SK-N-SH treated with all-trans-retinoic acid at 6 μM for 48 hours (cell line): ENCODE measurements at regions not wholly inside any gene's neighbourhood (a gene's known extent, or its start where the extent isn't known, plus 50 kb on each side); places are given as distances from the start of the nearest gene placed in this dataset.

Experiments used
- ATAC-seq: fragments of 200-7000 bp; cut with Tn5 transposase; 3 replicates; pipeline ENCODE4 v1.9.1; 2020; ENCODE audit warnings: mild to moderate bottlenecking, moderate library complexity
- CSDC2 ChIP-seq: fragments of 250-450 bp; sonication (Bioruptor Pico); IDR thresholded peaks from 2 replicates; pipeline ENCODE4 v1.5.0; 2020; ENCODE audit warnings: mild to moderate bottlenecking, moderate library complexity
- ESRRG ChIP-seq: fragments of 250-450 bp; sonication (Bioruptor Pico); IDR thresholded peaks from 2 replicates; pipeline ENCODE4 v1.6.1; 2021; ENCODE audit warnings: mild to moderate bottlenecking
- ISL1 ChIP-seq: fragments of 250-450 bp; sonication (Bioruptor Pico); IDR thresholded peaks from 2 replicates; pipeline ENCODE4 v2.1.2; 2022; ENCODE audit warnings: mild to moderate bottlenecking, moderate library complexity
- OSR1 ChIP-seq: fragments of 250-450 bp; sonication (Bioruptor Pico); IDR thresholded peaks from 2 replicates; pipeline ENCODE4 v1.8.0; 2022; ENCODE audit warnings: moderate library complexity, mild to moderate bottlenecking, inconsistent platforms
- PPARA ChIP-seq: fragments of 250-450 bp; sonication (Bioruptor Pico); IDR thresholded peaks from 2 replicates; pipeline ENCODE4 v1.5.0; 2020; ENCODE audit warnings: mild to moderate bottlenecking, borderline replicate concordance
- RARB ChIP-seq: fragments of 250-450 bp; sonication (Bioruptor Pico); IDR thresholded peaks from 2 replicates; pipeline ENCODE4 v1.8.0; 2021; ENCODE audit warnings: mild to moderate bottlenecking, moderate library complexity
- SNAI2 ChIP-seq: fragments of 250-450 bp; sonication (Bioruptor Pico); IDR thresholded peaks from 2 replicates; pipeline ENCODE4 v1.5.0; 2020; ENCODE audit warnings: mild to moderate bottlenecking, moderate library complexity
- TCF4 ChIP-seq: fragments of 250-450 bp; sonication (Bioruptor Pico); IDR thresholded peaks from 2 replicates; pipeline ENCODE4 v1.8.0; 2021; ENCODE audit warnings: mild to moderate bottlenecking, moderate library complexity, borderline replicate concordance
- TOX ChIP-seq: fragments of 250-450 bp; sonication (Bioruptor Pico); IDR thresholded peaks from 2 replicates; pipeline ENCODE4 v1.8.0; 2021; ENCODE audit warnings: mild to moderate bottlenecking, moderate library complexity, borderline replicate concordance
- ZFP3 ChIP-seq: fragments of 250-450 bp; sonication (Bioruptor Pico); IDR thresholded peaks from 2 replicates; pipeline ENCODE4 v1.5.0; 2020; ENCODE audit warnings: mild to moderate bottlenecking, moderate library complexity
- ZFP30 ChIP-seq: fragments of 450-650 bp; formaldehyde crosslinking; IDR thresholded peaks from 2 replicates; pipeline ENCODE4 v1.5.0; 2022; ENCODE audit warnings: mild to moderate bottlenecking, moderate library complexity
- ZNF565 ChIP-seq: fragments of 450-650 bp; formaldehyde crosslinking; conservative IDR thresholded peaks from 2 replicates; pipeline ENCODE4 v1.5.0; 2020; ENCODE audit warnings: low read depth, mild to moderate bottlenecking, moderate library complexity
- ZNF70 ChIP-seq: fragments of 450-650 bp; formaldehyde crosslinking; IDR thresholded peaks from 2 replicates; pipeline ENCODE4 v1.5.0; 2020; ENCODE audit warnings: mild to moderate bottlenecking, moderate library complexity
- ZNF8 ChIP-seq: fragments of 450-650 bp; formaldehyde crosslinking; IDR thresholded peaks from 2 replicates; pipeline ENCODE4 v1.5.0; 2020; ENCODE audit warnings: mild to moderate bottlenecking, moderate library complexity
- TF ChIP-seq, protein P1 (sequence below): fragments of 250-450 bp; sonication (Bioruptor Pico); IDR thresholded peaks from 2 replicates; pipeline ENCODE4 v1.5.1; 2021; ENCODE audit warnings: mild to moderate bottlenecking, moderate library complexity
- TF ChIP-seq, protein P2 (sequence below): fragments of 250-450 bp; sonication (Bioruptor Pico); IDR thresholded peaks from 2 replicates; pipeline ENCODE4 v1.8.0; 2021; ENCODE audit warnings: low read depth, mild to moderate bottlenecking, moderate library complexity, borderline replicate concordance
- TF ChIP-seq, protein P3 (sequence below): fragments of 250-450 bp; sonication (Bioruptor Pico); IDR thresholded peaks from 2 replicates; pipeline ENCODE4 v1.5.0; 2020; ENCODE audit warnings: mild to moderate bottlenecking, moderate library complexity
- TF ChIP-seq, protein P4 (sequence below): fragments of 250-450 bp; sonication (Bioruptor Pico); IDR thresholded peaks from 2 replicates; pipeline ENCODE4 v1.5.1; 2020; ENCODE audit warnings: low read depth, mild to moderate bottlenecking, moderate library complexity
- TF ChIP-seq, protein P5 (sequence below): fragments of 250-450 bp; sonication (Bioruptor Pico); IDR thresholded peaks from 2 replicates; pipeline ENCODE4 v1.8.0; 2020; ENCODE audit warnings: mild to moderate bottlenecking, moderate library complexity, borderline replicate concordance

DNA sequence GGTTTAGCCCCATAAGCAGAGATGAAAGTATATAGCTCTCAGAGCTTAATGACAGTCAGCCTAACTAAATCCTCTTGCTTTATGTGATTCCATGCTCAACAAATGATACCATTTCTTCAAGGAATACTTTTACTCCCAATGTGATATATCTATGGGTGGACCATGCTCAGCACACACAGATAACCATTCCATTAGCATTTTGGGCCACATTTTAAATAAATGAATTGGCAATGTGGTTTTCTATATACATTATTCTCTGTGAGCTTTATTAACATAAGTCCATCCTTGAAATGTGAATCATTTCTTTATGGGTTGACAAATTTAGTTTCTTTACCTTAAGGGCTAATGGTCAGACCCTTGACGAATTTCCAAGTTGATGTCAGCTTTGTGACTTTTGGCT is 329.3 kb upstream of the CITED2 start:
- TF ChIP-seq ISL1 (no peak), SNAI2 (CRISPR knock-in tag) (no peak), ZFP30 (CRISPR knock-in tag) (no peak), ZNF70 (CRISPR knock-in tag) (no peak), TCF4 (no peak), ZFP3 (no peak), ZNF8 (no peak), ZNF565 (CRISPR knock-in tag) (no peak), ESRRG (CRISPR knock-in tag) (no peak), CSDC2 (CRISPR knock-in tag) (no peak)
- TF ChIP-seq, protein P1, sequence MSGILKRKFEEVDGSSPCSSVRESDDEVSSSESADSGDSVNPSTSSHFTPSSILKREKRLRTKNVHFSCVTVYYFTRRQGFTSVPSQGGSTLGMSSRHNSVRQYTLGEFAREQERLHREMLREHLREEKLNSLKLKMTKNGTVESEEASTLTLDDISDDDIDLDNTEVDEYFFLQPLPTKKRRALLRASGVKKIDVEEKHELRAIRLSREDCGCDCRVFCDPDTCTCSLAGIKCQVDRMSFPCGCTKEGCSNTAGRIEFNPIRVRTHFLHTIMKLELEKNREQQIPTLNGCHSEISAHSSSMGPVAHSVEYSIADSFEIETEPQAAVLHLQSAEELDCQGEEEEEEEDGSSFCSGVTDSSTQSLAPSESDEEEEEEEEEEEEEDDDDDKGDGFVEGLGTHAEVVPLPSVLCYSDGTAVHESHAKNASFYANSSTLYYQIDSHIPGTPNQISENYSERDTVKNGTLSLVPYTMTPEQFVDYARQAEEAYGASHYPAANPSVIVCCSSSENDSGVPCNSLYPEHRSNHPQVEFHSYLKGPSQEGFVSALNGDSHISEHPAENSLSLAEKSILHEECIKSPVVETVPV (CRISPR knock-in tag), result no peak
- TF ChIP-seq, protein P2, sequence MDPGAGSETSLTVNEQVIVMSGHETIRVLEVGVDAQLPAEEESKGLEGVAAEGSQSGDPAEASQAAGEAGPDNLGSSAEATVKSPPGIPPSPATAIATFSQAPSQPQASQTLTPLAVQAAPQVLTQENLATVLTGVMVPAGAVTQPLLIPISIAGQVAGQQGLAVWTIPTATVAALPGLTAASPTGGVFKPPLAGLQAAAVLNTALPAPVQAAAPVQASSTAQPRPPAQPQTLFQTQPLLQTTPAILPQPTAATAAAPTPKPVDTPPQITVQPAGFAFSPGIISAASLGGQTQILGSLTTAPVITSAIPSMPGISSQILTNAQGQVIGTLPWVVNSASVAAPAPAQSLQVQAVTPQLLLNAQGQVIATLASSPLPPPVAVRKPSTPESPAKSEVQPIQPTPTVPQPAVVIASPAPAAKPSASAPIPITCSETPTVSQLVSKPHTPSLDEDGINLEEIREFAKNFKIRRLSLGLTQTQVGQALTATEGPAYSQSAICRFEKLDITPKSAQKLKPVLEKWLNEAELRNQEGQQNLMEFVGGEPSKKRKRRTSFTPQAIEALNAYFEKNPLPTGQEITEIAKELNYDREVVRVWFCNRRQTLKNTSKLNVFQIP (CRISPR knock-in tag), result no peak
- TF ChIP-seq, protein P3, sequence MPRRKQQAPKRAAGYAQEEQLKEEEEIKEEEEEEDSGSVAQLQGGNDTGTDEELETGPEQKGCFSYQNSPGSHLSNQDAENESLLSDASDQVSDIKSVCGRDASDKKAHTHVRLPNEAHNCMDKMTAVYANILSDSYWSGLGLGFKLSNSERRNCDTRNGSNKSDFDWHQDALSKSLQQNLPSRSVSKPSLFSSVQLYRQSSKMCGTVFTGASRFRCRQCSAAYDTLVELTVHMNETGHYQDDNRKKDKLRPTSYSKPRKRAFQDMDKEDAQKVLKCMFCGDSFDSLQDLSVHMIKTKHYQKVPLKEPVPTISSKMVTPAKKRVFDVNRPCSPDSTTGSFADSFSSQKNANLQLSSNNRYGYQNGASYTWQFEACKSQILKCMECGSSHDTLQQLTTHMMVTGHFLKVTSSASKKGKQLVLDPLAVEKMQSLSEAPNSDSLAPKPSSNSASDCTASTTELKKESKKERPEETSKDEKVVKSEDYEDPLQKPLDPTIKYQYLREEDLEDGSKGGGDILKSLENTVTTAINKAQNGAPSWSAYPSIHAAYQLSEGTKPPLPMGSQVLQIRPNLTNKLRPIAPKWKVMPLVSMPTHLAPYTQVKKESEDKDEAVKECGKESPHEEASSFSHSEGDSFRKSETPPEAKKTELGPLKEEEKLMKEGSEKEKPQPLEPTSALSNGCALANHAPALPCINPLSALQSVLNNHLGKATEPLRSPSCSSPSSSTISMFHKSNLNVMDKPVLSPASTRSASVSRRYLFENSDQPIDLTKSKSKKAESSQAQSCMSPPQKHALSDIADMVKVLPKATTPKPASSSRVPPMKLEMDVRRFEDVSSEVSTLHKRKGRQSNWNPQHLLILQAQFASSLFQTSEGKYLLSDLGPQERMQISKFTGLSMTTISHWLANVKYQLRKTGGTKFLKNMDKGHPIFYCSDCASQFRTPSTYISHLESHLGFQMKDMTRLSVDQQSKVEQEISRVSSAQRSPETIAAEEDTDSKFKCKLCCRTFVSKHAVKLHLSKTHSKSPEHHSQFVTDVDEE, result no peak
- TF ChIP-seq, protein P4, sequence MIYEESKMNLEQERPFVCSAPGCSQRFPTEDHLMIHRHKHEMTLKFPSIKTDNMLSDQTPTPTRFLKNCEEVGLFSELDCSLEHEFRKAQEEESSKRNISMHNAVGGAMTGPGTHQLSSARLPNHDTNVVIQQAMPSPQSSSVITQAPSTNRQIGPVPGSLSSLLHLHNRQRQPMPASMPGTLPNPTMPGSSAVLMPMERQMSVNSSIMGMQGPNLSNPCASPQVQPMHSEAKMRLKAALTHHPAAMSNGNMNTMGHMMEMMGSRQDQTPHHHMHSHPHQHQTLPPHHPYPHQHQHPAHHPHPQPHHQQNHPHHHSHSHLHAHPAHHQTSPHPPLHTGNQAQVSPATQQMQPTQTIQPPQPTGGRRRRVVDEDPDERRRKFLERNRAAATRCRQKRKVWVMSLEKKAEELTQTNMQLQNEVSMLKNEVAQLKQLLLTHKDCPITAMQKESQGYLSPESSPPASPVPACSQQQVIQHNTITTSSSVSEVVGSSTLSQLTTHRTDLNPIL (CRISPR knock-in tag), result no peak
- no peak for ATAC-seq

DNA sequence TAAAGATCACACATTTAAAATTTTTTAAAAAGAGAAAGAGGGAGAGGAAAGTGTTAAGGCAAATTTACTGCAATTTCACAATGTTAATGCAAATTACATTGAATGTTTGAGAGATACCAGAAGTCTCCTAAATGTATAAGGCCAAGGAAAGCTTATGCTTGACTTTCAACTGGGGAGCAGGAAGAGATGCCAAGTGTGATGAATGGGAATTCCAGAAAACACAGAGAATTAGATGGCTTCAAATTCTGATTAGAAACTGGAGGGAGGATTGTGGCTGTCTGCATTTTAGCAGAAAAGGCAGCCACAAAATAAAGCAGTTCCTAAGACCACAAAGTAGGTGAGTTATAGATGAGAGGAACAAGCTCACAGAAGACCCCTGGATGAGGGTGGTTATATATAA is 328.3 kb upstream of the CITED2 start:
- ATAC-seq, result no peak
- TF ChIP-seq RARB (no peak), ZFP3 (no peak), TOX (CRISPR knock-in tag) (no peak)
- TF ChIP-seq, protein P1 (CRISPR knock-in tag), result no peak
- TF ChIP-seq, protein P3, result no peak
- TF ChIP-seq, protein P4 (CRISPR knock-in tag), result no peak

DNA sequence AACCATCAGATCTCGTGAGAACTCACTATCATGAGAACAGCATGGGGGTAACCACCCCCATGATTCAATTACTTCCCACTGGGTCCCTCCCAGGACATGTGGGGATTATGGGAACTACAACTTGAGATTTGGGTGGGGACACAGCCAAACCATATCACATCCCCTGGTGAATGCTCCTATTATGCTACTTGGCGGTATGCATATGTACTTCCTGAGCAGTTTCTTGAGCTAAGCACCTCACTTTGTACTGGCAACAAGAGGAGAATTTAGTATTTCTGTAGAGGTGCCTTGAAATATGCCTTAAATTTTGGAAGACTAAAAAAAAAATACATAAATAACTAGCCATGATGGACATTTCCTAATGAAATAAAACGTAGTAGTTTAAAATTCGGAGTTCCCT is 327.2 kb upstream of the CITED2 start:
- ATAC-seq, result no peak
- TF ChIP-seq ESRRG (CRISPR knock-in tag) (no peak), TCF4 (no peak), ZFP3 (no peak), PPARA (CRISPR knock-in tag) (no peak), ZNF70 (CRISPR knock-in tag) (no peak), OSR1 (CRISPR knock-in tag) (no peak), ISL1 (no peak), ZNF565 (CRISPR knock-in tag) (no peak), ZNF8 (no peak), SNAI2 (CRISPR knock-in tag) (no peak), ZFP30 (CRISPR knock-in tag) (no peak)
- TF ChIP-seq, protein P4 (CRISPR knock-in tag), result no peak
- TF ChIP-seq, protein P5, sequence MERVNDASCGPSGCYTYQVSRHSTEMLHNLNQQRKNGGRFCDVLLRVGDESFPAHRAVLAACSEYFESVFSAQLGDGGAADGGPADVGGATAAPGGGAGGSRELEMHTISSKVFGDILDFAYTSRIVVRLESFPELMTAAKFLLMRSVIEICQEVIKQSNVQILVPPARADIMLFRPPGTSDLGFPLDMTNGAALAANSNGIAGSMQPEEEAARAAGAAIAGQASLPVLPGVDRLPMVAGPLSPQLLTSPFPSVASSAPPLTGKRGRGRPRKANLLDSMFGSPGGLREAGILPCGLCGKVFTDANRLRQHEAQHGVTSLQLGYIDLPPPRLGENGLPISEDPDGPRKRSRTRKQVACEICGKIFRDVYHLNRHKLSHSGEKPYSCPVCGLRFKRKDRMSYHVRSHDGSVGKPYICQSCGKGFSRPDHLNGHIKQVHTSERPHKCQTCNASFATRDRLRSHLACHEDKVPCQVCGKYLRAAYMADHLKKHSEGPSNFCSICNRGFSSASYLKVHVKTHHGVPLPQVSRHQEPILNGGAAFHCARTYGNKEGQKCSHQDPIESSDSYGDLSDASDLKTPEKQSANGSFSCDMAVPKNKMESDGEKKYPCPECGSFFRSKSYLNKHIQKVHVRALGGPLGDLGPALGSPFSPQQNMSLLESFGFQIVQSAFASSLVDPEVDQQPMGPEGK, result no peak
